GM12873 (cell line): ENCODE measurements at regions not wholly inside any gene's neighbourhood (a gene's known extent, or its start where the extent isn't known, plus 50 kb on each side); places are given as distances from the start of the nearest gene placed in this dataset.

ENCODE experiments used
- CTCF ChIP-seq: IDR thresholded peaks from 2 replicates; pipeline ENCODE4 v1.5.1; 2012; ENCODE audit warnings: low read depth, mild to moderate bottlenecking, moderate library complexity, low read length, control low read depth; ENCODE audit not compliant: insufficient read depth; ENCODE audit errors: missing control alignments

DNA sequence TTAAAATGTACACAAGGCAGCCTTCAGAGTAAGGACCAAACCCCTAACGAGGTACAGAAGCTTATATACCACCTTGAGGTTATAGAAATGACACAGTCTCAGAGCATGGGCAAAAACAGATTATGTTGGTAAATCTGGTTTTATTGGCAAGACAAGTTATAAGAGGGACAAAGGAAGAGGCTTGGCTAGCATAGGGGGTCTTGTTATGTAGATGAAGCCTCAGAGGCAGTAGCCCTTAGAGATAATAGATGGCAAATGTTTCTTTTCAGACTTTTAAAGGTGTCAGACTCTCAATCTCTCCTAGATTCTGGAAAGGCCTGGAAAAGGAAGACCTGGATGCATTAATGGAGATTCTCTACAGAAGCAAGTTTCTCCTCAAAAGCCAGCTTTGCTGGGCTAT, 123.3 kb upstream of the ATXN1 start:
- TF ChIP-seq CTCF, result no peak

DNA sequence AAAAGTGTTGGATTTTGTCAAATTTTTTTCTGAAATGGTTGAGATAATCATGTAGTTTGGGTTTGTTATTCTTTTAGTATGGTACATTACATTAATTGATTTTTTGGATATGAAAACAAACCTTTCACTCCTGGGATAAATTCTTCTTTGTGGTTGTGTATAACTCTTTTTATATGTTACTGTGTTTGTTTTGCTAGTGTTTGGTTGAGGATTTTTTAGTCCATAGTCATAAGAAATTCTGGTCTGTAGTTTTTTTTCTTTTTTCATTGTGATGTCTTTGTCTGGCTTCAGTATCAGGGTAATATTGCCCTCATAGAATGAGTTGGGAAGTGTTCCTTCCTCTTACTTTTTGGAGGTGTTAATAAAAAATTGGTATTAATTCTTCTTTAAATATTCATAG, 122.2 kb upstream of the ATXN1 start:
- TF ChIP-seq CTCF, result no peak

DNA sequence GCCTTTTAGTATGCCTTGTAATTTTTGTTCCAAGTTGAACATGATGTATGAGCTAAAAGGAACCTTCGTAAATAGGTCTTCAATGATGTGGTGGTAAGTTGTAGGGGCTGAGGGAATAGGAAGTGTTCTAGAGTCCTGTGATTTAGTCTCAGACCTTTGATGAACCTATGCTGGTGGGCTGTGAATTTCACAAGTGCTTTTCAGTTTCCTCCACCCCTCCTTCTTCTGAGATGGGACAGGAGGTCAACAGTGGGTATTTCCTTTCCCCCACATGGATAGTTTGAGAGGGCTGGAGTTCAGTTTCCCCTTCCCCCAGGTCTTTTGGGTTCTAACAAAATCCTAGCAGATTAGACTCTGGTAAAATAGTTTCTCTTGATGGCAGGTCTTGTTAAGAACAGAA, 121.0 kb upstream of the ATXN1 start:
- no peak for TF ChIP-seq CTCF

- TF ChIP-seq CTCF, result no peak
These were observed 114.9 kb upstream of the ATXN1 start for GRCh38 chr6:16876201-16876600.

DNA sequence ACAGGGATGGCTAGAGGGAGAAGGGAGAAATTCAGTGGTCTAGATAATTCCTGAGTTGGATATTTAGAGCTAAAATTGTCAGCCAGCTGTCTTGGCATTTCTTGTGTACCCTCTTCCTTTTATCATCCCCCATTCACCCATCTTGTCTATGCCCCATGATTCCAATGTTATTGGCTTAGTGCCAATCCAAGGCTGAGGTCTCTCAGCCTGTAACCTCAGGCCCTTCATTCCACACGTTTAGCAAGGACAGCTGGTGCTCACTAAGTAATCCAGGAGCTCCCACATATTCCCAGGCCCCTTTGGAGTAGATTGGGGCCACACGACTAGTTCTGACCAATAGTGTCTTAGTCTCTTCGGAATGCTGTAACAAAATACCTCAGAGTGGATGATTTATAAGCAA, 112.4 kb upstream of the ATXN1 start:
- no peak for TF ChIP-seq CTCF

- TF ChIP-seq CTCF, result peak; percentile 25
These were observed 111.4 kb upstream of the ATXN1 start for GRCh38 chr6:16872543-16873235.

DNA sequence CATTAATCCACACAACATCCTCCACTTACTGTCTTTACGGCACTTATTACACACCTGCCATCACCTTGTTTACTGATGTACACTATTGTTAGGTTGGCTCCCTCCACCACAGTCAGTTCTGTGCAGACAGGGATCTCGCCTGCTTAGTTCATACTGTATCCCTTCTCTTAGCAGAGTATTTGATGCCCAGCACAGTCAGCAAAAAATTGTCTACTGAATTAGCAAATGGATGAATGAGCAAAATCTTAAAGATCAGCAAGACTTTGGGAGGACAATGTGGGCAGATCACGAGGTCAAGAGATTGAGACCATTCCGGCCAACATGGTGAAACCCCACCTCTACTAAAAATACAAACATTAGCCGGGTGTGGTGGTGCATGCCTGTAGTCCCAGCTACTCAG, 109.8 kb upstream of the ATXN1 start:
- no peak for TF ChIP-seq CTCF
